HT-29 (cell line): ENCODE measurements at regions not wholly inside any gene's neighbourhood (a gene's known extent, or its start where the extent isn't known, plus 50 kb on each side); places are given as distances from the start of the nearest gene placed in this dataset.
"Not testable (repeated sequence)": the region's sequence is repeated elsewhere in the genome, so short reads cannot be mapped to it uniquely, and the experiment has no call there.

Source experiments
- DNase-seq: peaks from one replicate; pipeline ENCODE4 v3.0.0-alpha.2; 2015; ENCODE audit warnings: low spot score

GRCh38 chr14:87312169-87312893 lies 680.7 kb downstream of the GALC start:
- DNase-seq, result no peak

- no peak for DNase-seq
Measured at GRCh38 chr14:87309557-87309956, 683.4 kb downstream of the GALC start.

- DNase-seq, result no peak
Measured at GRCh38 chr14:87306409-87307168, 686.4 kb downstream of the GALC start.

DNA sequence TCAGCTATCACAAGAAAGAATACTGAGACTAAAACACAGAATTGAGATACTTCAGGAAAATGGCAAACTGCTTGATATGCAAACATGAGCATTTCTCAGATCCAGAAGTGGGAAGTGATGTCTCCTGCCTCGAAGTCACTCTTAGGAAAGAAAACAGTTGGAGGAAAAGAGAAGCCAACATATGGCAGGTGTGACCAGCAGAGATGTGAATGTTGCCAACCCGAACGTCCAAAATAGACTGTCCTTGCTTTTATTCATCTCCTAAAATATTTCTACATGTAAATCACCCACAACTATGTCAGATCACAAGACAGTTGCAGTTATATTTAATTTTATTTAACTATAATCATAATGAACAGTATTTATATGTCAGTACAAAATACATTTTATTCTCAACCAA lies 687.6 kb downstream of the GALC start:
- DNase-seq, result no peak

GRCh38 chr14:87304404-87304803 lies 688.6 kb downstream of the GALC start:
- no peak for DNase-seq

DNA sequence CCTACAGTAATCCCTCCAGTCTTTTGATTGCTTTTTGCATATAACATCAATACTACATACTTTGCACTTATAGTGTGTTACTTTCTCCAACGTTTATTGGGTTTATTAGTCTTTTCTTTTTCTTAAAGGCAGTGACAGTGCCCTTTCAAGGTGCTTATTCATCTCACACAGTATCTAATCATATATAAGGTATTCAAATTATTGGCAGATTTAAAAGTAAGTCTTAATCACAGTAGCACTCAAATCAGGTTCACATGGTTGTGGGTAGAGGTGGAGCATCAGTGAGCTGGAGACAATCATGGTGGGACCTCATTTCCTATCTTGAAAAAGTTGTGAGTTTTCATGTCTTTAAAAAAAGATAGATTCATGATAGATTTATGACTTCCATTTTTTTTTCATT lies 706.2 kb downstream of the GALC start:
- no peak for DNase-seq

DNA sequence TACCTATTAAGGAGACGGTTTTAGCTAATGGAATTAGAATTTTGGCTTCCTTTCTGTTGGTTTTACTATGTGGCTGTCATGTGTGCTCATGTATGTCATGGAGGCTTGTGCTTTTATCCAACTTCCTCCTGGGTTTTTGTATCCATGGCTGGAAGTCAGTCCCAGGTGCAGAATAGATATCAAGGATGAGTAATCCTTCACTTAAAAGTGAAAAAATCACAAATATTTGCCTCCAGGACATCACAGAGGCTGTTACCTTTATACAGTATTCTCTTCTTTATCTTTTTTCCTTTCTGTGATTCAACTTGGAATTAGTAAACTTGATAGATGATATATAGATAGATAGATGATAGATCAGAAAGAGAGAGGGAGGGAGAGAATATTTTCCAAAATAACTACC lies 706.8 kb downstream of the GALC start:
- no peak for DNase-seq

DNA sequence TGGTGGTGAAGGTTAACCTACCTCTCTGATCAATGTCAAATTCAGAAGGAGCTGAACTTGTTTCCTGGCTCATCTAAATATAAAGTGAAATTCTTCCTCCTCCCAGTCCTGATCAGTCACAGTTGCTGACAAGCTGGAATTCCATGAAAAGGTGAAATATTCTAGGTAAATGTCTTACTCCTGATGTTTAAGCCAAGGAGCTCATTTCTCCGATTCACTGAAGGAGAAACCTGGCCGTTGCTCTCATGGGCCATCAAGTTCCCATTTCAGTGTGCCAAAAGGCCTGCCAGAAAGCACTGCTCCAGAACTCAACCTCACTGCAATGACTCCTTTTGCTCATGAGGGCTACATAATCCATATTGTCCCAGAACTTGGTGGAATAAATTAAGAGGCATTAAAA lies 707.5 kb downstream of the GALC start:
- DNase-seq, result no peak

GRCh38 chr14:87283547-87283946 lies 709.4 kb downstream of the GALC start:
- no peak for DNase-seq

DNA sequence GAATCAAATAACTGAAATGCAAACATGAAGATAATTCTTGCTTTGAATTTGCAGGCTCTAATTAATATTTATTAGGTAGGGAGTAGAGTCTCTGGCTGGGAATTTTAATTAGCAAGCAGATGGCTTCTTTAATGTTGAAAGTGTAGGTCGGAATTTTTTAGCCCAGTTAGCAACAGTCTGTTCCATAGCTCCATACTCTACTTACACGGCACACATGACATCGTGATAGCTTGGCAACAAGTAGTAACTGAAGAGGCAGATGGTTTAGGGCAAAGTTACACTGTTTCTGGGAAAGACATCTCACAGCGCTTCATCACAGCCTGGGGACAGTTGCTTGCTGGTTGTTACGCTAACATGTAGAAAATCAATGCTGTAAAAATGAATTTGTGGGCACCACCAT lies 710.7 kb downstream of the GALC start:
- no peak for DNase-seq

- DNase-seq, result no peak
Measured at GRCh38 chr14:87278415-87278814, 714.6 kb downstream of the GALC start.

DNA sequence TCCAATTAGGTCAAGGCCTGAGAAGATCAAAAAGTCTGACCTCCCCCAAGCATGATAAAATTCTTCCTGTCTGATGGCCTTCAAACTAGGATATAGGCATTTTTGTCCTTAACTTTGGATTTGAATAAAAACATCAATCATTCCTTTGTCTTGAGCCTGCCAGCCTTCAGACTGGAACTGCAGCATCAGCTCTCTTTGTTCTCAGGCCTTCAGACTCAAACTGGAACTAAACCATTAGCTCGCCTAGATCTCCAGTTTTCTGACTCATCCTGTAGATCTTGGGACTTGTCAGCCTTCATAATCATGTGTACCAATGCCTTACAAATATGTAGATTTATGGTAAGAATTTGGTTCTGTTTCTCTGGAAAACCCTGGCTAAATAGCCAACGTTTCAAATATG lies 721.7 kb downstream of the GALC start:
- no peak for DNase-seq

GRCh38 chr14:87268997-87269396 lies 724.0 kb downstream of the GALC start:
- no peak for DNase-seq

DNA sequence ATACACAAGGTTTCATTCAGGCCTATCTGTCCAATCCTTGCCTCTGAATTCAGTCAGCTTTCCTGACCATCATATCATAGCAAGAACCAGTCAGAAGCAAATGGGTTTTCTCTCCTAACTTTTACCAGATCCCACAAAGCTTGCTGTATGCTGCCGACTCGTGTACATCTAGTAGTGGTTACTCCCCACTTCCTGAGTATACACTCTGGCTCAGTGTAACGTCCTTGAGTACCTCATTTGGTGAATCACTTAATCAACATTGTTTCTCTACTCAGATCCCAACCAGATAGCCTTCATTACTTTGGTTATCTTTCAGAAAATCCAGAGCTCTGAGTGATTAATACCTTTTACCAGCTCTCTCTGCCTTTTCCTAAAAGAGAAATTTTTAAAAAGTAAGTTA lies 728.2 kb downstream of the GALC start:
- no peak for DNase-seq

- DNase-seq, result no peak
Measured at GRCh38 chr14:87264272-87264785, 728.7 kb downstream of the GALC start.

DNA sequence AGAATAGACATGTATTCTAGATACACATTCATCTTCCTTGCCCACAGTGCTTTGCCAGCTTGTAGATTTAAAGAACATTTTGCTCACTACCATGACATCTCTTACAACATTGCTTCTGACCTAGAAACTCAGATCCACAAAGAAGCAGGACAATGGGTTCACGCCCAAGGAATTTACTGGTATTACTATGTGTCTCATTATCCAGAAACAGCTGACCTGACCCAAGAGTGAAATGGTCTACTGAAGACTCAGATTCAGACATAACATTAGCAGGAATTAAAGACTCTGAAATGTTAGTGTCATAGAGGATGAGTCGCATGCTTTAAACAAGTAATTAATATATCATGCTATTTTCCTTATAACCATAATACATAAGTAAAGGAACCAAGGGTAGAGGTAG lies 731.4 kb downstream of the GALC start:
- no peak for DNase-seq

GRCh38 chr14:87260460-87260859 lies 732.5 kb downstream of the GALC start:
- no peak for DNase-seq

GRCh38 chr14:87257421-87257820 lies 735.6 kb downstream of the GALC start:
- DNase-seq, result no peak

DNA sequence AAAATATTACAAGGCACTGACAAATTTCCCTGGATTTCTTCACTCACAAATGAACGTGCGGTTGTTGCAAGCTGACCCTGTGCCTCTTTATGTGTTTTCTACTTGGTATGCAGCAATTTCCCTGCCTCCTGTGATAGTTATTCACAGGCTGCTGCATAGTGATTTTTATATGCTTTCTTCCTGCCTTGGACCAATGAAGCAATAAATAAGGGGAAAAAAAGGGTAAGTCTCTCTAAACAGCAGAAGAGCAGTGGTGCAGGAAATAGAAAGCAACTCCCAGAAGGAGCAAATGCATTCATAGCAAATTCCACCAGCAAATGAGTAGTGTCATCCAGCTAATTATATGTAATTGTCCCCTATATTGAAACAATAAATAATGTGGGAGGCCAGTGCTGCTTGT lies 737.9 kb downstream of the GALC start:
- DNase-seq, result no peak

GRCh38 chr14:87254331-87254874 lies 738.6 kb downstream of the GALC start:
- no peak for DNase-seq

- not testable (repeated sequence) for DNase-seq
Measured at GRCh38 chr14:87253791-87254190, 739.2 kb downstream of the GALC start.

DNA sequence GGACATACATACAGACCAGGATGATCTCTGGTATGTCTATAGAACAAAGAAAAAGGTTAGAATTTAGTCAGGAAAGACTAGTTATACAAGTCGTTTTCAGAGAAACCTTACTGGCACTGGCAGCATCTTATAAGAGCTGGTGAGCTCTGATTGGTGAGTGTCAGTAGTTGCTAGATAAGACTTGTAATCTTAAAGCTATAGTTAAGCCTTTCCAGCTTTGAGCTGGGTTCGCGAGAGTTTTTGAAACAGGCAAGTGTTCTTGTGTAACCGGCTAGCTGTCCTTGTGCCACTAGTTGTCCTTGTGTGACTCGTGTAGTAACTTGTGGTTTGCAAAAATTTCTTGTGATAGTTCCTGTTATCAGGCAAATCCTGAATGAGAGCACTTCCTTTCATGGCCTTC lies 740.9 kb downstream of the GALC start:
- DNase-seq, result no peak

DNA sequence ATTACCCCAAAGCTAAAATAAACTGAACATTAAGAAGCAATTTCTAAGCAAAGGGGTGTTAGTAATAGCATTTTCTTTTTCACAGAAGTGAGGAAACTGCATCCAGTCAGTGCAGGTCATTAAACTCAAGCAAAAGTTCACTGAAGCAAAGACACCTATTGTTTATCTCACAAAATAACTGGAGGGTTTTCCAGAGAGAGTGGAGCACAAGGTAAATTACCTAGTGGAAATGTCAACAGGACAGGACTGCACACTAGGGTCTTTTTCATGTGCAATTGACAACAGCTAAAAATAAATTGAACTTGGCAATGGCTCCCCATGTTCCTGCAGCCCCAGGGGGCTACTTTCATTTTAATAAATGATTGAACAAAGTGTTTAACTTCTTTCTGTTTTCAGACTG lies 742.0 kb downstream of the GALC start:
- no peak for DNase-seq
